ENCODE measurements at regions not wholly inside any gene's neighbourhood (a gene's known extent, or its start where the extent isn't known, plus 50 kb on each side); places are given as distances from the start of the nearest gene placed in this dataset.
A peak's percentile ranks its signal among the peaks of the same experiment; 100 is the strongest.
"Not testable (repeated sequence)": the region's sequence is repeated elsewhere in the genome, so short reads cannot be mapped to it uniquely, and the experiment has no call there.

GRCh38 chr5:92544036-92544435 lies 1037.0 kb downstream of the NR2F1-AS1 start:
- DNase-seq = no peak

GRCh38 chr5:92543201-92543600 lies 1037.8 kb downstream of the NR2F1-AS1 start:
- DNase-seq = no peak

DNA sequence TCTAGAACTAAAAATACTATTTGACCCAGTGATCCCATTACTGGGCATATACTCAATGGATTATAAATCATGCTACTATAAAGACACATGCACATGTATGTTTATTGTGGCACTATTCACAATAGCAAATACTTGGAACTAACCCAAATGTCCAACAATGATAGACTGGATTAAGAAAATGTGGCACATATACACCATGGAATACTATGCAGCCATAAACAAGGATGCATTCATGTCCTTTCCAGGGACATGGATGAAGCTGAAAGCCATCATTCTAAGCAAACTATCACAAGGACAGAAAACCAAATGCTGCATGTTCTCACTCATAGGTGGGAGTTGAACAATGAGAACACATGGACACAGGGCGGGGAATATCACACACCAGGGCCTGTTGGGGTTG lies 1039.0 kb downstream of the NR2F1-AS1 start:
- DNase-seq = not testable (repeated sequence)

DNA sequence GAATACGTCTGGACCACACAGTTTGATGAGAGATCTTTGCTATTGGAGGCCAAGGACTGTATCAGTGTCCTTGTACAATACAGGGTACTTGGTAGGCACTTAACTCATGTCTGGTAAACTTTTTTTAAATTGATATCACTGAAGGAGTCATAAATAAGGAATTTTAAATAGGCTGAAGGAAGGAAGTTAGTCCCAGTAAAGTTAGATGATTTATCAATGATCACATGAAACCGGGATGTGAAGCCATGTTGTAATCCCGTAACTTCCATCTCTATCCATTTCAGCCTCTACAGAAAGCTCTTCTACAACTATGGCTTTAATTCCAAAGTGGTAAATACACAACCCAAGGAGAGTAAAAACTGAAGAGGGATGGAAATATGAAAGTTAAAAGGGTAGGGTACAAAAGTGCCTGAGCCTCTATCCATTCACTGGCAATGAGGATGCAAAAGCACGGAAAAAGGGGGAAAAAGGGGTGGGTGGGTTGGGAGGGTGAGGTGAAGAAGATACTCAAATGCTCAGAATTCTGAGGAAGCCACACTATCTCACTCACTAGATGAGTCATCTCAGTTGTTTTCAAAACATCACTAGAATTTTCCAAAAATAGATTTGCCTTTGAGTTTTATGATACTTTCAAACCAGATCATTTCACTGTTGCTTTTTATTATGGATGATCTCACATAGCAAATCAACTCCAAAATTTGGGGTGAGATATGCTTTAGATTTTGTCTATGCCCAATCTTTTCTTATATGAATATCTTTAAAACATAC lies 1053.5 kb downstream of the NR2F1-AS1 start:
- no peak for DNase-seq

DNA sequence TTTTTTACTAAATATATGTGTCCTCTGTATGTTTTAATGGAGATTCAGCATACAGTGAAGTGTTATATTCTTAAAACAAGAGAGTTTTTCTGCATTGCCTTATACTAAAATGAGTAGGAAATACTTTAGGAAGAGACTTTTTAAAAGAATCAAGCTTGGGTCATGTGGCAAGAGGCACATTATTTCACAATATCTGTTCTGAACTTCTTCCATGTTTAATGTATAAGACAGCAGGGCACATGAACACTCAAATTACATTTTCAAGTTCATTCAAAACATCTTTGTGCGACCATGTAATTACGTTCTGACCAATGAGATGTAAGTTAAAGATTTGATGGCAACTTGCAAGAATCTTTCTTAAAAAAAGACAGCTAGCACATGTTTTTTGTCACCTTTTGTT lies 1055.9 kb downstream of the NR2F1-AS1 start:
- no peak for DNase-seq

- DNase-seq = peak; percentile 34 to 75
Observed at GRCh38 chr5:92519811-92520632, 1061.0 kb downstream of the NR2F1-AS1 start.

GRCh38 chr5:92518318-92518904 lies 1062.6 kb downstream of the NR2F1-AS1 start:
- DNase-seq = no peak

- DNase-seq = no peak
Observed at GRCh38 chr5:92514896-92515295, 1066.1 kb downstream of the NR2F1-AS1 start.

DNA sequence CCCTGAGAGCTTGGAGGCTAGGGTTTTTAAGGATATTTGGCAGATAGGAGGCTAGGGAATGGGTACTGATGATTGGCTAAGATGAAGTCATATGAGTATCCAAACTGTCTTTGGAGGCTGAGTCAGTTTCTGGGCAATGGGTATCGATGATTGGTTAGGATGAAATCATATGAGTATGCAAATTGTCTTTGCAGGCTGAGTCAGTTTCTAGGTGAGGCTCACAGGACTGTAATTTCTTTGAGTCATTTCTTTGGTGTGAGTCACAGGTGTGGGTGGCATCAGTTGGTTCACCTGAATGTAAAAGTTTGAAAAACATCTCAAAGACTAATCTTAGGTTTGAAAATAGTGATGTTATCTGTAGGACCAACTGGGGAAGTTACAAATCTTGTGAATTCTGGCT lies 1068.0 kb downstream of the NR2F1-AS1 start:
- no peak for DNase-seq

- DNase-seq = no peak
Observed at GRCh38 chr5:92508271-92508670, 1072.7 kb downstream of the NR2F1-AS1 start.

- no peak for DNase-seq
Observed at GRCh38 chr5:92505925-92506324, 1075.1 kb downstream of the NR2F1-AS1 start.

- DNase-seq = no peak
Observed at GRCh38 chr5:92505145-92505544, 1075.9 kb downstream of the NR2F1-AS1 start.

GRCh38 chr5:92504346-92504745 lies 1076.7 kb downstream of the NR2F1-AS1 start:
- DNase-seq = no peak

DNA sequence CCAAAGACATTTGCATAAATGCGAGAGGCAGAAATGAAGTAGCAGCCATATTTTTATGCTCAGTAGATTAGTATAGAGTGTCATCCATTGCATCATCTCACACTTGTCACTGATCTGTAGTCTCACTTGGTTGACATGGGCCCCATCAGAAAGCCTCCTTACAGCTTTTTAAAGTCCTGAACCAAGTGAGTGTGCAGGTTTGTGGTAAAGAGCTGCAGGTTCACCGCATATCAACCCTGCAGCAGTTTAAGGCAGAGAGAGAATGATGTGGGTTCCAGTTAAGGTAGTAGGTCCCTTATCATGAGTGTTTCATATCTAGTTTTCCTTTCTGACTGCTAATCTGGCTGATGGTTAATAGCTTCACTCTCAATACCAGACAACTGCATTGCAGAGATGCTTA lies 1080.3 kb downstream of the NR2F1-AS1 start:
- DNase-seq = no peak

GRCh38 chr5:92496545-92496944 lies 1084.5 kb downstream of the NR2F1-AS1 start:
- DNase-seq = no peak

- DNase-seq = no peak
Observed at GRCh38 chr5:92494508-92494907, 1086.5 kb downstream of the NR2F1-AS1 start.

DNA sequence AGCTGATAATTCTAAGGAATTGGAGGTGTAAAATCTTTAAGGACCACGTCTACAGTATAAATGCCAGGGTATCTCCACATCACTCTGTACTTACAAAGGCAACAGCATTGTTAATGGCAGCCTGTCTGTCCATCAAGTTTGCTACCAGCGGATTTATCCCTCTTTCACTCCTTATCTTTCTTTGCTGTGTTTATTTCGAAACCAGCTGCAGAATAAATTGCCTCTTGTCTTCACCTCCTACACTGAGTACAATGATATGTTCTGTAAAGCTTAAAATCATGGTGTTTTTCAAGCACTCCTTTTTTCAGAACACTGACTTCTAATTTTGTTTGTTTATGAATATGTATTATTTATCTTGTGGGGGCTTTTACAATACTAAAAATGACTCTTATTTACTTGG lies 1088.1 kb downstream of the NR2F1-AS1 start:
- DNase-seq = no peak

DNA sequence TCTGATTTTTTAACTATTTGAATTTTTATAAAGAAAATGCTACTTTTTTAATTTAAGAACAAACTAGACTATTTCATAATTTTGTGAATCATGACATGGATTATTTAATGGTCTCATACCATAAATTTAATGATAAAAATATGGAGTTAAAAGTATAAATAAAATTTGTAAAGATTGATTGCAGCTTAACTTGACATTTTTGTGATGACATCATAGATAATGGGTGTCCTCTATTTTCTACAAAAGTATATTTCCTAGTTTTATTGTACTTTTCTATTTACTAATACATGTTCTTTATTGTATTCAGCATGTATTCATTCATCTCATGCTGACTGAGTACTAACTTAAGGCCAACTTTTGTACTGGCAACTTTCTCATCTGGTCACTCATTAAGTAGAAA lies 1096.5 kb downstream of the NR2F1-AS1 start:
- DNase-seq = no peak

DNA sequence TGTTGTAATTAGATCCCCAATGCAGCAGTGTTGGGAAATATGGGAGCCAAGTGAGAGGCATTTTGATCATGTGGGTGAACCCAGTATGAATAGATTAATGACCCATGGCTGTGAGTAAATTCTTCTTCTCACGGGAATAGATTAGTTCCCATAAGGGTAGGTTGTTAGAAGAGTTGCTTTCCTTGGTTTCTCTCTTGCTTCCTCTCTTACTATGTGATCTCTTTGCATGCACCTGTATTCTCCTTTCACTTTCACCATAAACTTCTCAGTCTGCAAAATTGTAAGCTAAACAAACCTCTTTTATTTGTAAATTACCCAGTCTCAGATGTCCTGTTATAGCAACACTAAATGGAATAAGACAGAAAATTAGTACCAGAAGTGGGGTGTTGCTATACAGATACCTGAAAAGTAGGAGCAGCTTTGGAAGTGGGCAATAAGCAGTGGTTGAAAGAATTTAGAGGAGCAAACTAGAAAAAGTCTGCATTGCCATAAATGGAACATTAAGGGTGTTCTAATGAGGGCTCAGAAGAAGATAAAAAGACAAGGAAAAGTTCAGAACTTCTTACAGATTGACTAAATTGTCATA lies 1090.0 kb upstream of the ARRDC3 start:
- DNase-seq = no peak

DNA sequence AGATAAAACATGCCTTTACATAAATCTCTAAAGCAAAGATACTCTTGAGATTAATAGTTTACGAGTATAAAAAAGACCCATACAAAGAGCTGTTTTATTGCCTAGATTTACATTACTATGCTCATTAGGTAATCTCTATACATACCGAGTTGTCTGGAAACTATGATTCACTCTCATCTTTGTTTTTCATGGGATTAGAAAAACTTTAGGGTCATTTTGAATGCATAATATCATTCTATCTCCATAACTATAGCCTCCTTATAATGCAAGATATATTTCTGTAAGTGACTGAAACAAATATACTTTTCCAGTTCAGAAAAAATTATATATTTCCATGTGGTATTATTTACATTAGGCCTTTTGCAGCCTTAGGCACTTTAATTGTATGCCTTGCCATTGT lies 1088.7 kb upstream of the ARRDC3 start:
- no peak for DNase-seq

DNA sequence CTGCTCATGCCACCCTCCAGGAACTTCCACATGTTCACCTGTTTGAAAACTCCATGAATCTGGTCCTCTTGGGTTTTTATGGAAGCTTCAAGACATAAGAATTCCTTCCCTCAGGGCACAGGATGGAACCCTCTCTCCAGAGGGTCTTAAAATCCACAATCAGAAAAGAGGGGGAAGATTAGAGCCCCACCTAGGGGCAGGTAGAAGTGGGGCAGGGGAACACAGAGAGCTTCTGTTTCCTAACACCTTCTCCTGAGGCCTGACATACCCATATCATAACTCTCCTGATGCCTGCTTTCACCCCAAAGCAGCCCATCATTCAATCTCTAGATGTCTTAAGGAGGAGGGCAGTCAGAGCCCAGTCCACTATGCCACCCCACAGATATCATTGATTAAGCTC lies 1087.7 kb upstream of the ARRDC3 start:
- DNase-seq = no peak

GRCh38 chr5:92468295-92468694 lies 1085.2 kb upstream of the ARRDC3 start:
- no peak for DNase-seq

- DNase-seq = no peak
Observed at GRCh38 chr5:92467695-92468094, 1084.6 kb upstream of the ARRDC3 start.

GRCh38 chr5:92460505-92460904 lies 1077.4 kb upstream of the ARRDC3 start:
- DNase-seq = no peak

Data from NCI-H1930 (cell line).